SJCRH30 (cell line): ENCODE measurements at regions not wholly inside any gene's neighbourhood (a gene's known extent, or its start where the extent isn't known, plus 50 kb on each side); places are given as distances from the start of the nearest gene placed in this dataset.
A peak's percentile ranks its signal among the peaks of the same experiment; 100 is the strongest.

Experiments
- DNase-seq, 2 experiments: peaks; one replicate each; pipeline ENCODE4 v3.0.0-alpha.2; 2015 to 2020
- H3K27ac ChIP-seq: fragments of 250-450 bp; sonication (Bioruptor Pico); 2 replicates; pipeline ENCODE4 v1.5.1; 2020; ENCODE audit warnings: mild to moderate bottlenecking, moderate library complexity
- H3K27me3 ChIP-seq: fragments of 250-450 bp; sonication (Bioruptor Pico); 2 replicates; pipeline ENCODE4 v1.5.1; 2020; ENCODE audit warnings: mild to moderate bottlenecking, moderate library complexity
- H3K36me3 ChIP-seq: fragments of 250-450 bp; sonication (Bioruptor Pico); 2 replicates; pipeline ENCODE4 v1.5.1; 2020; ENCODE audit warnings: mild to moderate bottlenecking, moderate library complexity
- H3K4me1 ChIP-seq: fragments of 250-450 bp; sonication (Bioruptor Pico); 2 replicates; pipeline ENCODE4 v1.5.1; 2020; ENCODE audit warnings: mild to moderate bottlenecking, moderate library complexity
- H3K4me3 ChIP-seq: fragments of 250-450 bp; sonication (Bioruptor Pico); 2 replicates; pipeline ENCODE4 v1.5.1; 2020; ENCODE audit warnings: mild to moderate bottlenecking, moderate library complexity
- H3K9me3 ChIP-seq: fragments of 250-450 bp; sonication (Bioruptor Pico); replicated peaks from 2 replicates; pipeline ENCODE4 v1.5.1; 2020; ENCODE audit warnings: mild to moderate bottlenecking, moderate library complexity

GRCh38 chr2:219714681-219715400 lies 87.4 kb downstream of the SLC4A3 start:
- no peaks in the 10 kb centered on the region for H3K27me3 ChIP-seq
- H3K4me3 ChIP-seq: no peak overlapping the region
- no peak for DNase-seq
- no peaks in the 10 kb centered on the region for H3K4me1 ChIP-seq
- no peaks in the 10 kb centered on the region for H3K36me3 ChIP-seq
- no peaks in the 10 kb centered on the region for H3K9me3 ChIP-seq
- no peak overlapping the region for H3K27ac ChIP-seq

- DNase-seq: no peak
- no peak overlapping the region for H3K4me3 ChIP-seq
These were observed 90.6 kb downstream of the SLC4A3 start for GRCh38 chr2:219718066-219718465.

GRCh38 chr2:219719521-219719920 lies 92.1 kb downstream of the SLC4A3 start:
- Histone ChIP-seq H3K27ac (no peak overlapping the region), H3K36me3 (no peaks in the 10 kb centered on the region), H3K4me3 (no peak overlapping the region), H3K4me1 (no peaks in the 10 kb centered on the region), H3K27me3 (no peaks in the 10 kb centered on the region), H3K9me3 (no peaks in the 10 kb centered on the region)
- DNase-seq: no peak

More at GRCh38 chr2:219718066-219718465, 90.6 kb downstream of the SLC4A3 start:
- Histone ChIP-seq H3K4me1 (no peaks in the 10 kb centered on the region), H3K27me3 (no peaks in the 10 kb centered on the region), H3K36me3 (no peaks in the 10 kb centered on the region), H3K9me3 (no peaks in the 10 kb centered on the region), H3K27ac (no peak overlapping the region)

- Histone ChIP-seq H3K4me3 (no peak overlapping the region), H3K36me3 (no peaks in the 10 kb centered on the region), H3K27me3 (peaks cover 10% of the 10 kb centered on the region), H3K9me3 (no peaks in the 10 kb centered on the region), H3K27ac (no peak overlapping the region), H3K4me1 (no peaks in the 10 kb centered on the region; the same call in 1 of the 2 replicates)
- DNase-seq: no peak
These were observed 93.5 kb downstream of the SLC4A3 start for GRCh38 chr2:219720956-219721355.

- H3K36me3 ChIP-seq: no peaks in the 10 kb centered on the region
- DNase-seq: no peak
- no peaks in the 10 kb centered on the region; the same call in 1 of the 2 replicates for H3K4me1 ChIP-seq
- no peaks in the 10 kb centered on the region for H3K9me3 ChIP-seq
- H3K4me3 ChIP-seq: no peak overlapping the region
- peaks cover 10% of the 10 kb centered on the region for H3K27me3 ChIP-seq
- no peak overlapping the region for H3K27ac ChIP-seq
These were observed 94.9 kb downstream of the SLC4A3 start for GRCh38 chr2:219722276-219722879.

GRCh38 chr2:219723311-219723710 lies 95.9 kb downstream of the SLC4A3 start:
- H3K4me1 ChIP-seq: no peaks in the 10 kb centered on the region; the same call in 1 of the 2 replicates
- no peak overlapping the region for H3K4me3 ChIP-seq
- H3K27me3 ChIP-seq: peaks cover 10% of the 10 kb centered on the region
- DNase-seq: no peak
- H3K36me3 ChIP-seq: no peaks in the 10 kb centered on the region
- H3K27ac ChIP-seq: no peak overlapping the region
- no peaks in the 10 kb centered on the region for H3K9me3 ChIP-seq

- H3K4me1 ChIP-seq: no peaks in the 10 kb centered on the region; the same call in 1 of the 2 replicates
- H3K4me3 ChIP-seq: no peak overlapping the region
- no peaks in the 10 kb centered on the region for H3K9me3 ChIP-seq
- no peak for DNase-seq
- H3K27me3 ChIP-seq: peaks cover 10% of the 10 kb centered on the region
- H3K36me3 ChIP-seq: no peaks in the 10 kb centered on the region
- no peak overlapping the region for H3K27ac ChIP-seq
These were observed 97.2 kb downstream of the SLC4A3 start for GRCh38 chr2:219724628-219725027.

GRCh38 chr2:219726916-219727315 lies 99.5 kb downstream of the SLC4A3 start:
- H3K4me3 ChIP-seq: no peak overlapping the region

GRCh38 chr2:219727771-219728429 lies 100.5 kb downstream of the SLC4A3 start:
- no peak for DNase-seq
- no peaks in the 10 kb centered on the region; the same call in 1 of the 2 replicates for H3K4me1 ChIP-seq

More at GRCh38 chr2:219726916-219727315, 99.5 kb downstream of the SLC4A3 start:
- no peaks in the 10 kb centered on the region for H3K36me3 ChIP-seq
- H3K9me3 ChIP-seq: no peaks in the 10 kb centered on the region
- no peaks in the 10 kb centered on the region; the same call in 1 of the 2 replicates for H3K4me1 ChIP-seq
- peaks cover 10% of the 10 kb centered on the region for H3K27me3 ChIP-seq
- H3K27ac ChIP-seq: no peak overlapping the region
- no peak for DNase-seq

GRCh38 chr2:219728991-219729487 lies 101.6 kb downstream of the SLC4A3 start:
- H3K4me3 ChIP-seq: no peak overlapping the region
- no peaks in the 10 kb centered on the region; the same call in 1 of the 2 replicates for H3K4me1 ChIP-seq
- no peaks in the 10 kb centered on the region for H3K9me3 ChIP-seq
- DNase-seq: no peak
- H3K27ac ChIP-seq: no peak overlapping the region
- H3K36me3 ChIP-seq: no peaks in the 10 kb centered on the region
- peaks cover 10% of the 10 kb centered on the region for H3K27me3 ChIP-seq

More at GRCh38 chr2:219727771-219728429, 100.5 kb downstream of the SLC4A3 start:
- H3K27ac ChIP-seq: no peak overlapping the region
- H3K36me3 ChIP-seq: no peaks in the 10 kb centered on the region
- no peaks in the 10 kb centered on the region for H3K9me3 ChIP-seq
- peaks cover 10% of the 10 kb centered on the region for H3K27me3 ChIP-seq
- no peak overlapping the region for H3K4me3 ChIP-seq

GRCh38 chr2:219731173-219731572 lies 103.7 kb downstream of the SLC4A3 start:
- Histone ChIP-seq H3K27me3 (no peaks in the 10 kb centered on the region), H3K4me1 (no peaks in the 10 kb centered on the region)

GRCh38 chr2:219733106-219733505 lies 105.7 kb downstream of the SLC4A3 start:
- Histone ChIP-seq H3K27me3 (no peaks in the 10 kb centered on the region), H3K27ac (no peak overlapping the region), H3K36me3 (no peaks in the 10 kb centered on the region), H3K4me3 (no peak overlapping the region), H3K9me3 (no peaks in the 10 kb centered on the region), H3K4me1 (no peaks in the 10 kb centered on the region)
- no peak for DNase-seq

More at GRCh38 chr2:219731173-219731572, 103.7 kb downstream of the SLC4A3 start:
- H3K36me3 ChIP-seq: no peaks in the 10 kb centered on the region
- H3K27ac ChIP-seq: no peak overlapping the region
- no peaks in the 10 kb centered on the region for H3K9me3 ChIP-seq
- DNase-seq: no peak
- no peak overlapping the region for H3K4me3 ChIP-seq

- DNase-seq: no peak
- H3K27ac ChIP-seq: no peak overlapping the region
- H3K9me3 ChIP-seq: no peaks in the 10 kb centered on the region
- H3K27me3 ChIP-seq: no peaks in the 10 kb centered on the region
- H3K4me3 ChIP-seq: no peak overlapping the region
- no peaks in the 10 kb centered on the region for H3K36me3 ChIP-seq
- H3K4me1 ChIP-seq: no peaks in the 10 kb centered on the region
These were observed 106.3 kb downstream of the SLC4A3 start for GRCh38 chr2:219733746-219734145.

GRCh38 chr2:219736209-219736608 lies 108.8 kb downstream of the SLC4A3 start:
- no peaks in the 10 kb centered on the region for H3K4me1 ChIP-seq
- H3K4me3 ChIP-seq: no peak overlapping the region
- H3K27me3 ChIP-seq: no peaks in the 10 kb centered on the region
- no peaks in the 10 kb centered on the region for H3K36me3 ChIP-seq
- no peak overlapping the region for H3K27ac ChIP-seq
- no peaks in the 10 kb centered on the region for H3K9me3 ChIP-seq
- DNase-seq: peak; percentile 24 to 74

- no peak overlapping the region for H3K4me3 ChIP-seq
- H3K4me1 ChIP-seq: no peaks in the 10 kb centered on the region
- H3K36me3 ChIP-seq: no peaks in the 10 kb centered on the region
- no peak overlapping the region for H3K27ac ChIP-seq
- H3K27me3 ChIP-seq: no peaks in the 10 kb centered on the region
- H3K9me3 ChIP-seq: no peaks in the 10 kb centered on the region
- DNase-seq: peak in 1 of 2 experiments; percentile 39
These were observed 109.9 kb downstream of the SLC4A3 start for GRCh38 chr2:219737270-219737691.
